Stimulated activated CD4-positive, alpha-beta T cell treated with anti-CD3 and anti-CD28 coated beads, Interleukin-4, amount 100 ng/mL, for 48 hours (primary cell): ENCODE measurements at regions not wholly inside any gene's neighbourhood (a gene's known extent, or its start where the extent isn't known, plus 50 kb on each side); places are given as distances from the start of the nearest gene placed in this dataset.
A peak's percentile ranks its signal among the peaks of the same experiment; 100 is the strongest.
"Not testable (repeated sequence)": the region's sequence is repeated elsewhere in the genome, so short reads cannot be mapped to it uniquely, and the experiment has no call there.

Experiments
- DNase-seq, 2 donors: peaks; one replicate each; pipeline ENCODE4 v3.0.0-alpha.2; 2020; ENCODE audit warnings: low read depth in 2 of 2

DNA sequence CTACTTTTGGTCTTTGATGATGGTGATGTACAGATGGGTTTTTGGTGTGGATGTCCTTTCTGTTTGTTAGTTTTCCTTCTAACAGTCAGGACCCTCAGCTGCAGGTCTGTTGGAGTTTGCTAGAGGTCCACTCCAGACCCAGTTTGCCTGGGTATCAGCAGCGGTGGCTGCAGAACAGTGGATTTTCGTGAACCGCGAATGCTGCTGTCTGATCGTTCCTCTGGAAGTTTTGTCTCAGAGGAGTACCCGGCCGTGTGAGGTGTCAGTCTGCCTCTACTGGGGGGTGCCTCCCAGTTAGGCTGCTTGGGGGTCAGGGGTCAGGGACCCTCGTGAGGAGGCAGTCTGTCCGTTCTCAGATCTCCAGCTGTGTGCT is 56.6 kb upstream of the TNFAIP8 start:
- DNase-seq = not testable (repeated sequence)

DNA sequence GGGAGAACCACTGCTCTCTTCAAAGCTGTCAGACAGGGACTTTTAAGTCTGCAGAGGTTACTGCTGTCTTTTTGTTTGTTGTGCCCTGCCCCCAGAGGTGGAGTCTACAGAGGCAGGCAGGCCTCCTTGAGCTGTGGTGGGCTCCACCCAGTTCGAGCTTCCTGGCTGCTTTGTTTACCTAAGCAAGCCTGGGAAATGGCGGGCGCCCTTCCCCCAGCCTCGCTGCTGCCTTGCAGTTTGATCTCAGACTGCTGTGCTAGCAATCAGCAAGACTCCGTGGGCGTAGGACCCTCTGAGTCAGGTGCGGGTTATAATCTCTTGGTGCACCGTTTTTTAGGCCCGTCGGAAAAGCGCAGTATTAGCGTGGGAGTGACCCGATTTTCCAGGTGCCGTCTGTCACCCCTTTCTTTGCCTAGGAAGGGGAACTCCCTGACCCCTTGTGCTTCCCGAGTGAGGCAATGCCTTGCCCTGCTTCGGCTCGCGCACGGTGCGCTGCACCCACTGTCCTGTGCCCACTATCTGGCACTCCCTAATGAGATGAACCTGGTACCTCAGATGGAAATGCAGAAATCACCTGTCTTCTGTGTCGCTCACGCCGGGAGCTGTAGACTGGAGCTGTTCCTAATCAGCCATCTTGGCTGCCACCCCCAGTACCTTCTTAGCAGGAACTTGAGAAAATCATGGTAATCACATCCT is 56.1 kb upstream of the TNFAIP8 start:
- peak; percentile 83 to 88 for DNase-seq

DNA sequence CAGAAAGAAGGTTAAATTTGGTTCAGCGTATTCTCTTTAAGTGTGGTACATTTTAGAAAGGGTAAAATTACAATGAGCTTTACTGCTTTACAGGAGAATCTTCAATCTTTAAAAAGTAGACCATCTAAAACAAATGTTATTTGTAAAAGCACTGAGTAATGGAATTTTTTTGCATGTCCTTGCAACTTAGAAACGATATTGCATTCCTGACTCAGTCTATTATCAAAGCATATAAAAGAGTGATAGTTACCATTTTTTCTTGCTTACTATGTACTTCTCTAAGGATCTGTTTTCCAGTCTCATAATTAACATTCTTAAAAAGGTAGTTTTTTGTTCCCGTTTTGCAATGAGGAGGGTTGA is 55.5 kb upstream of the TNFAIP8 start:
- DNase-seq = no peak

DNA sequence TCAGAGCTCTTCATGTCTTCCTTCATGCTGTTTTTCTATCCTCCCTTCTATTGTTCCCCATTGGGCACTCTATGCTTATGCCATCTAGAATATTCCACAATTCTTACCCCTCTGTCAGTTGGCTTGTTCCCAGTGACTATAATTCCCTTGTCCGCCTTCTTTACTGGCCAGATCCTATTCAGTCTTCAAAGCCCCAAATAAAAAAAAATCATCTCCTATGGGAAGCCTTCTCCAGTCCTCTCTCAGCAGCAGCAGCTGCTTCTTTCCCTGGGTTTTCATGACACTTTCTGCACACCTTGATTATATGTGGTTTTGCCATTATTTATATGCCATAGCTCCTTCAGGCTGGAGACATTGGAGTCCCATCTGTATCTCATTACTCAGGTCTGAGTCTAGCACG is 54.6 kb upstream of the TNFAIP8 start:
- no peak for DNase-seq

DNA sequence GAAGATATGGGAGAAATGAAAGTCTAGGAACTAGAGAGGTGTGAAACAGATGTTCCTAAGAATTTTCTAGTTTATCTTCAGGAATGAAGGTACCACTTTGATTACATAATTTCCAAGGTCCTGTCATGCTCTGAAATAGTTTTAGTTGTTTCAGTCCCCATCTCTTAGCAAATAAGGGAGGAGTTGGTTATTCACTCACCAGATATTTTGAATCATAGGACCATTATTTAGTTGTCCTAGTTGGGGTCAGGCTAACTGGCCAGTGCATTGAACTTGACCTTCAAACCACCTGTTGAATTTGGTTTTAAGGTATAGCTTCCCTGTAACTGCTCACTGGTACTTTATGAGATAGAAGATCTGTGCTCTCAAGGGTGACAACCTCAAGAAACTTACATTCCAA is 53.9 kb upstream of the TNFAIP8 start:
- DNase-seq = no peak

DNA sequence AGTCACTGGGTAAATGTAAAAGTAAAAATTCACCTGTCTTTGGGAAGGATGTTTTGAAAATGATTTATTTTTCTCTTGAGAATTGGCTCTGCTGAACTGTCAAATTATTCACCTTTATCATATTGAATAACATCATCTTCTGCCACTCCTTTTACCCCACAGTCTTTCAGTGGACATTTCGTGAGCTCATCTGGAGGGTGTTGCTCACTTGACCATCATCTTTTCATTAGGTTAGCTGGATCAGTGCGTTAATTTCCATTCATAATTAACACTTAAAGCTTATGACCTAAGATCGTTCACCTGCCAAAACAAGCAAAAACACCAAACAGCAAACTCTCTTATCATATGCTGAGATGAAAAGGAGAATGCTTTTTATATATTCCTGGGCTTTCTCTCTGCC is 53.4 kb upstream of the TNFAIP8 start:
- no peak for DNase-seq

DNA sequence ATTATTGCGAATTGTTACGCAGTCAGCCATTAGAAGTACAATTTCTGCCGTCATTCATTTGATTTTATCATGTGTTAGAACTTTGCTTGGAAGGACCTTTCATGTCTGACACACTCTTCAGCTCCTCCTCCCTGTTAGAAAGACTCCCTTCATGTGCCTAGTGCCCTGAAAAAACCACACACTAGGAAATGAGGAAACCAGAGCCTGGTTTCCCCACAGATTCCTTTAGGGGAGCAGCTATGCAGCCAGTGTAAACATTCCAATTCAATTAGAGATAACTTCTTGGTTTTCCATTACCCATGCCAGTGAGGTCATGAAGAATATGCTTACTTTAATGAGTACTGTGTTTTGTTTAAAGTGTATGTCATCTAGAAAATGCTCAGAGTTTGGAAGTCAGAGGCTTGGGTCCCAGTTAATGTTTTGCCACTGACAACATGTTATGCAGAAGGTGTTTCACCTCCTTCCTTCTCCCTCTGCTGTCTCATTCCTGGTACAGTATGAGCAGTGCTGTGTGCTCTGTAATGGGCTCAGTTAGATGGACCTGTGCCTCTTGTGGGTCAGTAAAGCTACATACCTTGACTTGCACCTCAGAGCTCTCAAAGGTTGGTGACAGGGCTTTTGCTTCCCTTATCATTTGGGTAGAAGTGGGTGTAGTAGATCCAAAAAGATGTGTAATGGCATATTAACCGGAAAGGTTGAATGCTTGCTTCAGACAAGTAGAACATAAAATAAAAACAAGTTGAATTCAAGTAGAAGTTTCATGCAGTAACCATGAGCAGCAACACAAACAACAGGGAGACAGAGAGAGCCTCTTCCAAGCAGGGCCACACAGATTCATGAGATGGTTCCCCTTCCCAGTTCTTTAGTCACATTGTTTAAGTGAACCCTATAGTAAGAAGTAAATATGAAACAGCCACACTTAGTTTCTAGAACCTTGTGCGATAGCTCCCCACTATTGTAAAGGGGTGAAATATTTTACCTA is 52.6 kb upstream of the TNFAIP8 start:
- no peak for DNase-seq

DNA sequence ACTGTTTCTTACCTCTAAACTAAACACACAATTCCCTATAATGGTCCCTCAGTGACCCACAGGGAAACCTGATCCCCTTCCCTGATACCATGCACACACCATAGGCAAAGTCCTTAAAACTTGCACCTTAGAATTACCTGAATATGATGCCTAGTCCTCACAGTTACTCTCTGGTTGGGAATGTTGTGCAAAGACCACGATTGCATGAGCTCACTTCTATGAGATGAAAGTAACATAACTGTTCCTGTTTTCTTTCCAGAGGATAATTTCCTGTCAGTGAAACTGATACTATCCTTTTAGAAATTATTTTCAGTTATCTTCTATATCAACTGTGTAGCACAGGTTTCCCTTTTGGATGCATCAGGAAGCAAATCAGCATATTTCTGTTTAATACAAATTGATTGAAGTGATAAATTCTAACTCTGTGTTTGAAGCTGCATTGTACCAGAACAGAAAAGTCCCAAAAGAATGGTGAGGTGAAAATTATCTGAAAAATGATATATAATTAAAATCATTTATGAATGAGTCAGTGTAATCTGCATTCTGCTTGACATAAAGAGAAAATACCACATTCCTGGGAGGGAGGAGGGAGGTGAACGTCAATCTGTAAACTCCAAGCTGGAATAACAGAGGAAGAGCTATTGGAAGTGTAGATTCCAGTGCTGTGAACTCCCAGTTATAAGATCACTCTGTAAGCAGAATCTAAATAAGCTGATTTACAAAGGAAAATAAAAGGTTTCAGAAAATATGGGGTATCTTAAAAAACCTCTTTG is 51.2 kb upstream of the TNFAIP8 start:
- DNase-seq = no peak
